ENCODE measurements at regions not wholly inside any gene's neighbourhood (a gene's known extent, or its start where the extent isn't known, plus 50 kb on each side); places are given as distances from the start of the nearest gene placed in this dataset.

- DNase-seq (ENCODE audit: low spot score) (no peak), ATAC-seq (ENCODE audit: low FRiP score) (no peak)
These were observed 133.9 kb downstream of the C9orf50 start for GRCh38 chr9:129486756-129487657.

DNA sequence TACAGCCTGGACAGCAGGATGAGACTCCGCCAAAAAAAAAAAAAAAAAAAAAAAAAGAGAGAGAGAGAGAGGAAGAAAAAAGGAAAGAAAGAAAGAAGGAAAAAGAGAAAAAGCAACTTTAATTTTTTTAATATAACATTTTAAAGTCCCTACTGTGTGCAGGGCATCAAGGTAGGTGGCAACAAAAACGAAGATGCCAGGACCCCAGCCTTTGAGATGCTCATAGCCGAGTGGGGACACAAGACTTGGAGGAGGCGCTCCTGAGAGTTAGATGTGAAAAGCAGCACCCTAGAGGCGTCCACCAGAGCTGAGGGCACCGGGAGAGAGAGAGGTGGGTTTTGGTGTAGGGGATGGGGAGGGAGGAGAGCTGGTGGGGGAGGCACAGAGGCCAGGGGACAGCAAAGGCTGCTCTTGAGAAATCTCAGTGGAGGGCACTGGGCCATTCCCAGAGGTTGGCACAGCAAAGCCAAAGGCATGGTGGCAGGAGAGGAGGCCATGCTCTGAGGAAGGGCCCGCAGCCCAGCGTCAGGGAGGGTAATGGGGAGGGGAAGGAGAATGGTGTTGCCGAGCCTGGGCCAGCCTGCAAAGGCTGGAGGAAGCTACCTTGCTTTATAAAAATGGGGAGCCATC, 135.6 kb downstream of the C9orf50 start:
- ATAC-seq (ENCODE audit: low FRiP score), result no peak
- no peak for DNase-seq (ENCODE audit: low spot score)
- TF ChIP-seq, protein P1, sequence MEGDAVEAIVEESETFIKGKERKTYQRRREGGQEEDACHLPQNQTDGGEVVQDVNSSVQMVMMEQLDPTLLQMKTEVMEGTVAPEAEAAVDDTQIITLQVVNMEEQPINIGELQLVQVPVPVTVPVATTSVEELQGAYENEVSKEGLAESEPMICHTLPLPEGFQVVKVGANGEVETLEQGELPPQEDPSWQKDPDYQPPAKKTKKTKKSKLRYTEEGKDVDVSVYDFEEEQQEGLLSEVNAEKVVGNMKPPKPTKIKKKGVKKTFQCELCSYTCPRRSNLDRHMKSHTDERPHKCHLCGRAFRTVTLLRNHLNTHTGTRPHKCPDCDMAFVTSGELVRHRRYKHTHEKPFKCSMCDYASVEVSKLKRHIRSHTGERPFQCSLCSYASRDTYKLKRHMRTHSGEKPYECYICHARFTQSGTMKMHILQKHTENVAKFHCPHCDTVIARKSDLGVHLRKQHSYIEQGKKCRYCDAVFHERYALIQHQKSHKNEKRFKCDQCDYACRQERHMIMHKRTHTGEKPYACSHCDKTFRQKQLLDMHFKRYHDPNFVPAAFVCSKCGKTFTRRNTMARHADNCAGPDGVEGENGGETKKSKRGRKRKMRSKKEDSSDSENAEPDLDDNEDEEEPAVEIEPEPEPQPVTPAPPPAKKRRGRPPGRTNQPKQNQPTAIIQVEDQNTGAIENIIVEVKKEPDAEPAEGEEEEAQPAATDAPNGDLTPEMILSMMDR (IDR thresholded peaks at IDR 0.05), result no peak

More at GRCh38 chr9:129486756-129487657, 133.9 kb downstream of the C9orf50 start:
- TF ChIP-seq, protein P1 (IDR thresholded peaks at IDR 0.05), result no peak

DNA sequence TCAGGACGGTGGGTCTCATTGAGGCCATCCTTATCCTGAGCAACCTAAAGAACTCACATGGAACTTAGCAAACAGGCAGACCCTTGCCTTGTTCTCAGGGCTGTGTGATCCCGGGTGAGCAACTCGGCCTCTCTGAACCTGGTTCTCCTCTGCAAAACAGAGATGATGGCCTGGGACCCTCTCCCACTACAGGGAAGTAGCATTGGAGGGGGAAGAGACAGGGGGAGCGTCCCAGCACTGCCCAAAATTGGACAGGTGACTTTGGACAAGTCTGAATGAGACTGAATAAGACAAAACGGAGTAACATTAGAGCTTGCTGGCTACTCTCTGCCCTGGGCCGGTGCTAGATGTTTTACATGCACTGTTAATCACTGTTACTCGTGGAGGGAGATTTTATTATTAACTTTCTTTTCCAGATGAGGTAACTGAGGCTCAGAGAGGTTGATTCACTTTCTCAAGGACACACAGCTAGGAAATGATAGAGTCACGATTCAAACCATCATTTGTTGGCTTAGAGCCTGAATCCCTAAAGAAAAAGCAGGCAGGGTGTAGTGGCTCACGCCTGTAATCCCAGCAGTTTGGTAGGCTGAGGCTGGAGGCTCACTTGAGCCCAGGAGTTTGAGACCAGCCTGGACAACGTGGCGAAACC, 136.4 kb downstream of the C9orf50 start:
- TF ChIP-seq, protein P1 (IDR thresholded peaks at IDR 0.05), result no peak
- ATAC-seq (ENCODE audit: low FRiP score), result no peak
- no peak for DNase-seq (ENCODE audit: low spot score)

DNA sequence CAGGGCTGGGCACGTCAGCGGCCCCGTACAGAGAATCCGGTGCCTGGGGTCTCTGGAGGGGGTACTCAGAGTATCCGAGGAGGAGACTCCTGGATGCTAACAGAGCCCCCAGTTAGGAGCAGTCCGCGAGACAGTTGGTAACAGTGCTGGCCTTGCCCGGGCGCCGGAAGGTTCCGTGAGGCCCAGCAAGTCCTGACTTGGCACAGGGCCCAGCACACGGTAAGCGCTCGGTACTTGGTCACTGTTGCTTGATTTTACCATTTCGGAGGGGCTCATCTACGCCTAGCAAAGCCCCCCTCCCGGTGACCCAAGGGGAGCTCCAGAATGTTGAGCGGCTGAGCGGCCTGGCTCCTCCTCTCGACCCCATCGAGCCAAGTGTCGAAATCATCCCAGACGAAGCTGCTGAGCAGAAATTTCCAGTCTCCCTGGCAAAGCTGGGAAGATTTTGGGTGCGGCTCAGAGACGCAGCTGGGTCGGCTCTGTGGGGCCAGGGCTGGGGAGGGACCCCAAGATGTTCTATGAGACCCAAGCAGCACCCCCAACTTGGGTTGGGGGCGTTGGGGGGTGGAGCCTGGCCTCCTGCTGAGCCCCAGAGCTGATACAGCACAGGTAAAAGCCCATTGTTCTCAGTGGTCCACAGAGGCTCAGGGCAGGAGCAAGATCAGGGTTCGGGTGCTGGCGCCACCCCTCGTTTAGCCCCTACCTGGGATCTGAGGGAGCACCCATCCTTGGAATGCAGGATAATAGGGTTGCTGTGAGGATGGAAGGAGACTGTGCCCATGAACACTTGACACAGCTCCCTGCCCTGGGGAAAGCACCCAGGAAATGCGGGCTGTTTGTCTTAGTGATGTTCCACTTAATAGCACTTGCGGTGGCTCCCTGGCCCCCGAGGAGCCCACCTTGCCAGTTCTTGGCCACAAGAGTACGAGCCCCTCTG, 137.2 kb downstream of the C9orf50 start:
- DNase-seq (ENCODE audit: low spot score), result no peak
- TF ChIP-seq, protein P1 (IDR thresholded peaks at IDR 0.05), result no peak
- ATAC-seq (ENCODE audit: low FRiP score), result peak; percentile 61

GRCh38 chr9:129482521-129483414, 138.1 kb downstream of the C9orf50 start:
- ATAC-seq (ENCODE audit: low FRiP score), result peak; percentile 76

More at GRCh38 chr9:129482521-129483414, 138.1 kb downstream of the C9orf50 start:
- TF ChIP-seq, protein P1 (IDR thresholded peaks at IDR 0.05), result no peak
- DNase-seq (ENCODE audit: low spot score), result no peak
